ENCODE measurements at regions not wholly inside any gene's neighbourhood (a gene's known extent, or its start where the extent isn't known, plus 50 kb on each side); places are given as distances from the start of the nearest gene placed in this dataset.

GRCh38 chr5:121783700-121784099 is 68.0 kb upstream of the FTMT start:
- no peak overlapping the region for H2AFZ ChIP-seq (ENCODE audit: low read depth, low read length)
- no peak overlapping the region for H3K9ac ChIP-seq (ENCODE audit: low read depth, low read length)
- no peak for TF ChIP-seq EZH2 (IDR thresholded peaks at IDR 0.05; ENCODE audit: borderline replicate concordance, low read depth, low read length, severe bottlenecking)
- no peak for TF ChIP-seq CTCF (IDR thresholded peaks at IDR 0.05; ENCODE audit: borderline replicate concordance, extremely low read depth, low read length, poor library complexity, severe bottlenecking)
- no peaks in the 10 kb centered on the region for H3K4me1 ChIP-seq (ENCODE audit: insufficient read depth, low read length)
- H4K20me1 ChIP-seq (ENCODE audit: insufficient read depth, low read length) = no peaks in the 10 kb centered on the region
- H3K36me3 ChIP-seq (ENCODE audit: insufficient read depth, low read length) = no peaks in the 10 kb centered on the region
- no peaks in the 10 kb centered on the region for H3K27me3 ChIP-seq (ENCODE audit: insufficient read depth, low read length, poor library complexity)
- ATAC-seq (ENCODE audit: insufficient read depth, low read depth) (peak; percentile 74), DNase-seq (no peak)
- no peaks in the 10 kb centered on the region for H3K79me2 ChIP-seq (ENCODE audit: insufficient read depth, low read length)
- H3K27ac ChIP-seq (ENCODE audit: low read length) = no peak overlapping the region
- no peaks in the 10 kb centered on the region for H3K9me3 ChIP-seq (ENCODE audit: insufficient read depth, low read length, severe bottlenecking)
- no peak overlapping the region for H3K4me3 ChIP-seq (ENCODE audit: low read depth in 1 of 2, low read length in 2 of 2)
- H3K4me2 ChIP-seq (ENCODE audit: insufficient read depth, low read length) = no peak overlapping the region

- no peak overlapping the region for H2AFZ ChIP-seq (ENCODE audit: low read depth, low read length)
- no peaks in the 10 kb centered on the region for H3K4me1 ChIP-seq (ENCODE audit: insufficient read depth, low read length)
- no peaks in the 10 kb centered on the region for H3K36me3 ChIP-seq (ENCODE audit: insufficient read depth, low read length)
- no peaks in the 10 kb centered on the region for H4K20me1 ChIP-seq (ENCODE audit: insufficient read depth, low read length)
- DNase-seq (no peak), ATAC-seq (ENCODE audit: insufficient read depth, low read depth) (no peak)
- TF ChIP-seq CTCF (IDR thresholded peaks at IDR 0.05; ENCODE audit: borderline replicate concordance, extremely low read depth, low read length, poor library complexity, severe bottlenecking) (no peak), EZH2 (IDR thresholded peaks at IDR 0.05; ENCODE audit: borderline replicate concordance, low read depth, low read length, severe bottlenecking) (no peak)
- no peaks in the 10 kb centered on the region for H3K27me3 ChIP-seq (ENCODE audit: insufficient read depth, low read length, poor library complexity)
- H3K4me3 ChIP-seq (ENCODE audit: low read depth in 1 of 2, low read length in 2 of 2) = no peak overlapping the region
- no peak overlapping the region for H3K9ac ChIP-seq (ENCODE audit: low read depth, low read length)
- no peaks in the 10 kb centered on the region for H3K79me2 ChIP-seq (ENCODE audit: insufficient read depth, low read length)
- H3K9me3 ChIP-seq (ENCODE audit: insufficient read depth, low read length, severe bottlenecking) = peaks cover 6% of the 10 kb centered on the region
- H3K27ac ChIP-seq (ENCODE audit: low read length) = no peak overlapping the region
- no peak overlapping the region for H3K4me2 ChIP-seq (ENCODE audit: insufficient read depth, low read length)
These were observed 57.9 kb upstream of the FTMT start for GRCh38 chr5:121793791-121794190.

- Histone ChIP-seq H2AFZ (ENCODE audit: low read depth, low read length) (no peak overlapping the region; the same call in 1 of the 2 replicates), H3K79me2 (ENCODE audit: insufficient read depth, low read length) (no peaks in the 10 kb centered on the region), H3K9ac (ENCODE audit: low read depth, low read length) (no peak overlapping the region), H3K27ac (ENCODE audit: low read length) (no peak overlapping the region), H3K36me3 (ENCODE audit: insufficient read depth, low read length) (no peaks in the 10 kb centered on the region), H4K20me1 (ENCODE audit: insufficient read depth, low read length) (no peaks in the 10 kb centered on the region), H3K27me3 (ENCODE audit: insufficient read depth, low read length, poor library complexity) (no peaks in the 10 kb centered on the region), H3K4me2 (ENCODE audit: insufficient read depth, low read length) (no peak overlapping the region), H3K9me3 (ENCODE audit: insufficient read depth, low read length, severe bottlenecking) (peaks cover 3% of the 10 kb centered on the region), H3K4me3 (ENCODE audit: low read depth in 1 of 2, low read length in 2 of 2) (no peak overlapping the region), H3K4me1 (ENCODE audit: insufficient read depth, low read length) (no peaks in the 10 kb centered on the region)
- ATAC-seq (ENCODE audit: insufficient read depth, low read depth) = no peak
- DNase-seq = no peak
- TF ChIP-seq CTCF (IDR thresholded peaks at IDR 0.05; ENCODE audit: borderline replicate concordance, extremely low read depth, low read length, poor library complexity, severe bottlenecking) = no peak
These were observed 56.2 kb upstream of the FTMT start for GRCh38 chr5:121795511-121795910.
